Hepatic stellate cell (primary cell): ENCODE measurements at regions not wholly inside any gene's neighbourhood (a gene's known extent, or its start where the extent isn't known, plus 50 kb on each side); places are given as distances from the start of the nearest gene placed in this dataset.
"Not testable (repeated sequence)": the region's sequence is repeated elsewhere in the genome, so short reads cannot be mapped to it uniquely, and the experiment has no call there.

Experiments used
- DNase-seq: peaks from one replicate; pipeline ENCODE4 v3.0.0; 2011; ENCODE audit warnings: low spot score

- no peak for DNase-seq
These were observed 73.6 kb upstream of the SLC25A33 start for GRCh38 chr1:9465640-9466039.

GRCh38 chr1:9466780-9467758 is 72.2 kb upstream of the SLC25A33 start:
- DNase-seq: no peak

- DNase-seq: not testable (repeated sequence)
These were observed 69.4 kb upstream of the SLC25A33 start for GRCh38 chr1:9469882-9470281.

GRCh38 chr1:9471679-9472078 is 67.6 kb upstream of the SLC25A33 start:
- DNase-seq: no peak

- DNase-seq: no peak
These were observed 66.8 kb upstream of the SLC25A33 start for GRCh38 chr1:9472386-9473031.

- DNase-seq: peak; percentile 98
These were observed 66.0 kb upstream of the SLC25A33 start for GRCh38 chr1:9473032-9473807.

- DNase-seq: no peak
These were observed 64.1 kb upstream of the SLC25A33 start for GRCh38 chr1:9475061-9475627.

- DNase-seq: no peak
These were observed 62.3 kb upstream of the SLC25A33 start for GRCh38 chr1:9476790-9477463.

- DNase-seq: no peak
These were observed 61.7 kb upstream of the SLC25A33 start for GRCh38 chr1:9477535-9477934.

GRCh38 chr1:9478021-9478420 is 61.2 kb upstream of the SLC25A33 start:
- no peak for DNase-seq

GRCh38 chr1:9481048-9481447 is 58.2 kb upstream of the SLC25A33 start:
- no peak for DNase-seq

- DNase-seq: no peak
These were observed 56.9 kb upstream of the SLC25A33 start for GRCh38 chr1:9482403-9482802.

- DNase-seq: no peak
These were observed 56.3 kb upstream of the SLC25A33 start for GRCh38 chr1:9482816-9483572.

- no peak for DNase-seq
These were observed 52.7 kb upstream of the SLC25A33 start for GRCh38 chr1:9486466-9487140.
